Testis (tissue), 2 donors: ENCODE measurements at regions not wholly inside any gene's neighbourhood (a gene's known extent, or its start where the extent isn't known, plus 50 kb on each side); places are given as distances from the start of the nearest gene placed in this dataset.

Source experiments
- POLR2A ChIP-seq: fragments of 450-650 bp; IDR thresholded peaks from one replicate; pipeline ENCODE4 v1.6.1; 2017; ENCODE audit warnings: antibody characterized with exemption, mild to moderate bottlenecking, moderate library complexity
- TF ChIP-seq, protein P1 (sequence below), 3 experiments: fragments of 450-650 bp in 2 of 3; fragments of 200-600 bp in 1 of 3; sonication (generic) in 1 of 3; IDR thresholded peaks; one replicate each; pipeline ENCODE4 v1.5.1; 2016 to 2019; ENCODE audit warnings: antibody characterized with exemption in 3 of 3, mild to moderate bottlenecking in 2 of 3, moderate library complexity in 1 of 3

DNA sequence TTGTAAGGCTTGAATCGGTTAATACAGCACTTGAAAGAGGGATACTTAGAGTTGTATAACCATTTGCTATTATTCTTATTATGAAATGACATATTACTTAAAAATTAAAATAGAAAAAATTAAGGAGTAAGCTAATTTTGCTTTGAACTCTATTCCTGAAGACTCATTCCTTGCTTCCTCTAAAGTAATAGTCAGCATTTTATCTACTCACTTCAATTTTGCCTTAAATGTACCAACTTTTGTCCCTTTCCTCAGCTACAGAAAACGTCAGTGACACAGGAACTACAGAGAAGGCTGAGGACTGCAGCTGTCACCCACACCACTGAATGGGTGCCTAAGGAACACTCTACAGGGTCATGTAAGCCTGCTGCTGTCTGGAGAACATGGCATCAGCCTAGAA, 80.7 kb upstream of the OSR1 start:
- TF ChIP-seq, protein P1, sequence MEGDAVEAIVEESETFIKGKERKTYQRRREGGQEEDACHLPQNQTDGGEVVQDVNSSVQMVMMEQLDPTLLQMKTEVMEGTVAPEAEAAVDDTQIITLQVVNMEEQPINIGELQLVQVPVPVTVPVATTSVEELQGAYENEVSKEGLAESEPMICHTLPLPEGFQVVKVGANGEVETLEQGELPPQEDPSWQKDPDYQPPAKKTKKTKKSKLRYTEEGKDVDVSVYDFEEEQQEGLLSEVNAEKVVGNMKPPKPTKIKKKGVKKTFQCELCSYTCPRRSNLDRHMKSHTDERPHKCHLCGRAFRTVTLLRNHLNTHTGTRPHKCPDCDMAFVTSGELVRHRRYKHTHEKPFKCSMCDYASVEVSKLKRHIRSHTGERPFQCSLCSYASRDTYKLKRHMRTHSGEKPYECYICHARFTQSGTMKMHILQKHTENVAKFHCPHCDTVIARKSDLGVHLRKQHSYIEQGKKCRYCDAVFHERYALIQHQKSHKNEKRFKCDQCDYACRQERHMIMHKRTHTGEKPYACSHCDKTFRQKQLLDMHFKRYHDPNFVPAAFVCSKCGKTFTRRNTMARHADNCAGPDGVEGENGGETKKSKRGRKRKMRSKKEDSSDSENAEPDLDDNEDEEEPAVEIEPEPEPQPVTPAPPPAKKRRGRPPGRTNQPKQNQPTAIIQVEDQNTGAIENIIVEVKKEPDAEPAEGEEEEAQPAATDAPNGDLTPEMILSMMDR (IDR thresholded peaks at IDR 0.05) = no peak
- no peak for TF ChIP-seq POLR2A
